H9 (cell line): ENCODE measurements at regions not wholly inside any gene's neighbourhood (a gene's known extent, or its start where the extent isn't known, plus 50 kb on each side); places are given as distances from the start of the nearest gene placed in this dataset.

ENCODE experiments used
- DNase-seq: peaks from one replicate; pipeline ENCODE4 v3.0.0-alpha.2; 2017
- H2AFZ ChIP-seq: one replicate; pipeline ENCODE4 v1.6.1; 2013; ENCODE audit warnings: mild to moderate bottlenecking, low read length, control low read depth, moderate library complexity
- H2AK5ac ChIP-seq: 2 replicates; pipeline ENCODE4 v1.6.1; 2013; ENCODE audit warnings: low read length, control low read depth, mixed read lengths; ENCODE audit not compliant: insufficient read length
- H2BK120ac ChIP-seq: one replicate; pipeline ENCODE4 v1.6.1; 2013; ENCODE audit warnings: low read depth, mild to moderate bottlenecking, low read length, control low read depth, inconsistent platforms; ENCODE audit not compliant: poor library complexity, severe bottlenecking
- H2BK12ac ChIP-seq: 2 replicates; pipeline ENCODE4 v1.6.1; 2013; ENCODE audit warnings: low read length, control low read depth, mixed read lengths, low read depth; ENCODE audit not compliant: insufficient read length
- H2BK15ac ChIP-seq: 2 replicates; pipeline ENCODE4 v1.6.1; 2013; ENCODE audit warnings: low read depth, low read length, control low read depth
- H2BK20ac ChIP-seq: one replicate; pipeline ENCODE4 v1.6.1; 2013; ENCODE audit warnings: low read depth, mild to moderate bottlenecking, low read length, control low read depth, inconsistent platforms; ENCODE audit not compliant: poor library complexity, severe bottlenecking
- H2BK5ac ChIP-seq: 2 replicates; pipeline ENCODE4 v1.6.1; 2013; ENCODE audit warnings: low read length, control low read depth, mixed read lengths; ENCODE audit not compliant: insufficient read length
- H3K14ac ChIP-seq: 2 replicates; pipeline ENCODE4 v1.6.1; 2013; ENCODE audit warnings: low read length, control low read depth; ENCODE audit not compliant: insufficient read depth
- H3K18ac ChIP-seq: 2 replicates; pipeline ENCODE4 v1.6.1; 2013; ENCODE audit warnings: low read depth, mild to moderate bottlenecking, mixed read lengths, low read length, control low read depth; ENCODE audit not compliant: insufficient read length
- H3K23ac ChIP-seq: 2 replicates; pipeline ENCODE4 v1.6.1; 2013; ENCODE audit warnings: low read length, control low read depth, mixed read lengths, low read depth; ENCODE audit not compliant: insufficient read length
- H3K23me2 ChIP-seq: 2 replicates; pipeline ENCODE4 v1.6.1; 2013; ENCODE audit warnings: low read depth, mild to moderate bottlenecking, mixed read lengths, low read length, control low read depth; ENCODE audit not compliant: insufficient read length, poor library complexity, severe bottlenecking
- H3K27ac ChIP-seq: 2 replicates; pipeline ENCODE4 v1.5.1; 2013; ENCODE audit warnings: low read length, control low read depth, mixed read lengths, low read depth; ENCODE audit not compliant: insufficient read length
- H3K27me3 ChIP-seq: 2 replicates; pipeline ENCODE4 v1.6.1; 2013; ENCODE audit warnings: low read length, control low read depth, inconsistent platforms; ENCODE audit not compliant: insufficient read depth
- H3K4ac ChIP-seq: 2 replicates; pipeline ENCODE4 v1.6.1; 2013; ENCODE audit warnings: low read depth, mild to moderate bottlenecking, control low read depth, inconsistent platforms, low read length, moderate library complexity
- H3K4me1 ChIP-seq: 2 replicates; pipeline ENCODE4 v1.6.1; 2013; ENCODE audit warnings: low read length, control low read depth, inconsistent platforms; ENCODE audit not compliant: insufficient read depth
- H3K4me2 ChIP-seq: 2 replicates; pipeline ENCODE4 v1.6.1; 2013; ENCODE audit warnings: low read length, control low read depth, mixed read lengths; ENCODE audit not compliant: insufficient read length, insufficient read depth
- H3K56ac ChIP-seq: 2 replicates; pipeline ENCODE4 v1.6.1; 2013; ENCODE audit warnings: low read depth, mild to moderate bottlenecking, mixed read lengths, low read length, control low read depth; ENCODE audit not compliant: insufficient read length
- H3K79me1 ChIP-seq: 2 replicates; pipeline ENCODE4 v1.6.1; 2013; ENCODE audit warnings: low read depth, mild to moderate bottlenecking, moderate library complexity, low read length, control low read depth, inconsistent platforms; ENCODE audit not compliant: insufficient read depth, poor library complexity, severe bottlenecking
- H3K79me2 ChIP-seq: 2 replicates; pipeline ENCODE4 v1.6.1; 2013; ENCODE audit warnings: low read length, control low read depth, inconsistent platforms; ENCODE audit not compliant: insufficient read depth
- H3K9ac ChIP-seq: 2 replicates; pipeline ENCODE4 v1.6.1; 2013; ENCODE audit warnings: low read length, control low read depth, mixed read lengths; ENCODE audit not compliant: insufficient read length; ENCODE audit errors: extremely low read depth
- H3K9me3 ChIP-seq: one replicate; pipeline ENCODE4 v1.6.1; 2013; ENCODE audit warnings: low read depth, low read length, inconsistent platforms; ENCODE audit not compliant: control insufficient read depth
- H3T11ph ChIP-seq: one replicate; pipeline ENCODE4 v1.6.1; 2013; ENCODE audit warnings: mild to moderate bottlenecking, low read length, control low read depth, inconsistent platforms
- H4K20me1 ChIP-seq: one replicate; pipeline ENCODE4 v1.6.1; 2013; ENCODE audit not compliant: control insufficient read depth, insufficient read length, insufficient read depth
- H4K5ac ChIP-seq: 2 replicates; pipeline ENCODE4 v1.6.1; 2013; ENCODE audit warnings: low read depth, mild to moderate bottlenecking, mixed read lengths, low read length, control low read depth; ENCODE audit not compliant: insufficient read length
- H4K8ac ChIP-seq: replicated peaks from 2 replicates; pipeline ENCODE4 v1.6.1; 2013; ENCODE audit warnings: low read length, control low read depth, mixed read lengths, low read depth; ENCODE audit not compliant: insufficient read length
- H4K91ac ChIP-seq: 2 replicates; pipeline ENCODE4 v1.6.1; 2013; ENCODE audit warnings: low read depth, mild to moderate bottlenecking, moderate library complexity, mixed read lengths, low read length, control low read depth; ENCODE audit not compliant: insufficient read length
- H3K27ac Mint-ChIP-seq, 3 experiments: 2 replicates in 2 of 3; 3 replicates in 1 of 3; pipeline ENCODE4 v1.8.0; 2020 to 2021; ENCODE audit warnings: mixed read lengths in 3 of 3, mild to moderate bottlenecking in 1 of 3, moderate library complexity in 1 of 3
- H3K27me3 Mint-ChIP-seq: 2 replicates; pipeline ENCODE4 v1.8.0; 2021; ENCODE audit warnings: low read depth, mild to moderate bottlenecking, moderate library complexity, mixed read lengths
- H3K36me3 Mint-ChIP-seq, 3 experiments: 2 replicates in 2 of 3; 3 replicates in 1 of 3; pipeline ENCODE4 v1.8.0; 2020 to 2021; ENCODE audit warnings: low read depth in 3 of 3, mixed read lengths in 3 of 3; ENCODE audit not compliant: insufficient read depth in 1 of 3
- H3K4me1 Mint-ChIP-seq, 2 experiments: 2 replicates each; pipeline ENCODE4 v1.8.0; 2020; ENCODE audit warnings: mixed read lengths in 2 of 2
- H3K4me3 Mint-ChIP-seq, 2 experiments: 2 replicates in 1 of 2; 3 replicates in 1 of 2; pipeline ENCODE4 v1.8.0; 2020 to 2021; ENCODE audit warnings: mild to moderate bottlenecking in 2 of 2, mixed read lengths in 2 of 2, moderate library complexity in 1 of 2
- H3K9me3 Mint-ChIP-seq, 2 experiments: 2 replicates in 1 of 2; 3 replicates in 1 of 2; pipeline ENCODE4 v1.8.0; 2020; ENCODE audit warnings: mild to moderate bottlenecking in 2 of 2, mixed read lengths in 2 of 2, moderate library complexity in 1 of 2
- TF ChIP-seq, protein P1 (sequence below): fragments of 200-600 bp; sonication (generic); conservative IDR thresholded peaks from 3 replicates; pipeline ENCODE4 v1.8.0; 2021; ENCODE audit warnings: antibody characterized with exemption, mild to moderate bottlenecking

DNA sequence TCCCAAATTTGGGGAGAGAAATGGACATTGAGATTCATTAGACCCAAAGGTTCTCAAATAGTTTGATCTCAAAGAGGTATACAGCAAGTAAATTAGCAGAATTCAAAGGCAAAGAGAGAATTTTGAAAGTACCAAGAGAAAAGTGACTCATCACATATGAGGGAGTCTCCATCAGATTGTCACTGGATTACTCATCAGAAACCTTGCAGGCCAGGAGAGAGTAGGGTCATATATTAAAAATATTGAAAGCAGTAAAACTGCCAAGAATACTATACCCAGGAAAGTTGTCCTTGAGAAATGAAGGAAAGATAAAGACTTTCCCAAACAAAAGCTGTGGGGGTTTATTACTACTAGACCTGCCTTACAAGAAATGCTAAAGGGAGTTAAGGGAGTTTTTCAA, 140.6 kb downstream of the TMEM168 start:
- Histone ChIP-seq H3K9ac (no peak overlapping the region), H4K20me1 (no peaks in the 10 kb centered on the region), H2AFZ (no peak overlapping the region), H4K8ac (no peak overlapping the region), H2BK12ac (no peak overlapping the region), H2BK20ac (no peak overlapping the region), H4K5ac (no peak overlapping the region), H3K9me3 (no peaks in the 10 kb centered on the region), H3K4me2 (no peak overlapping the region), H3K23ac (no peak overlapping the region), H3K14ac (no peak overlapping the region), H3K23me2 (no peaks in the 10 kb centered on the region), H3K79me1 (no peaks in the 10 kb centered on the region), H3K4me1 (no peaks in the 10 kb centered on the region; the same call in 1 of the 2 replicates), H3K56ac (no peak overlapping the region), H2AK5ac (no peak overlapping the region), H2BK15ac (no peak overlapping the region), H3T11ph (no peak overlapping the region), H3K27ac (no peak overlapping the region), H3K27me3 (no peaks in the 10 kb centered on the region), H2BK120ac (no peak overlapping the region), H3K18ac (no peak overlapping the region), H3K79me2 (no peaks in the 10 kb centered on the region), H4K91ac (no peak overlapping the region), H3K4ac (no peak overlapping the region), H2BK5ac (no peak overlapping the region)
- Mint-ChIP-seq H3K4me3 (no peak overlapping the region), H3K9me3 (peaks cover 14 to 15% of the 10 kb centered on the region in 2 experiments; a peak in 4 of 5 replicates), H3K27ac (no peak overlapping the region), H3K4me1 (peaks cover 10 to 11% of the 10 kb centered on the region in 2 experiments), H3K36me3 (peaks cover 3 to 14% (median 3%) of the 10 kb centered on the region in 3 experiments; a peak in 3 of 7 replicates), H3K27me3 (no peaks in the 10 kb centered on the region)
- no peak for DNase-seq
- TF ChIP-seq, protein P1, sequence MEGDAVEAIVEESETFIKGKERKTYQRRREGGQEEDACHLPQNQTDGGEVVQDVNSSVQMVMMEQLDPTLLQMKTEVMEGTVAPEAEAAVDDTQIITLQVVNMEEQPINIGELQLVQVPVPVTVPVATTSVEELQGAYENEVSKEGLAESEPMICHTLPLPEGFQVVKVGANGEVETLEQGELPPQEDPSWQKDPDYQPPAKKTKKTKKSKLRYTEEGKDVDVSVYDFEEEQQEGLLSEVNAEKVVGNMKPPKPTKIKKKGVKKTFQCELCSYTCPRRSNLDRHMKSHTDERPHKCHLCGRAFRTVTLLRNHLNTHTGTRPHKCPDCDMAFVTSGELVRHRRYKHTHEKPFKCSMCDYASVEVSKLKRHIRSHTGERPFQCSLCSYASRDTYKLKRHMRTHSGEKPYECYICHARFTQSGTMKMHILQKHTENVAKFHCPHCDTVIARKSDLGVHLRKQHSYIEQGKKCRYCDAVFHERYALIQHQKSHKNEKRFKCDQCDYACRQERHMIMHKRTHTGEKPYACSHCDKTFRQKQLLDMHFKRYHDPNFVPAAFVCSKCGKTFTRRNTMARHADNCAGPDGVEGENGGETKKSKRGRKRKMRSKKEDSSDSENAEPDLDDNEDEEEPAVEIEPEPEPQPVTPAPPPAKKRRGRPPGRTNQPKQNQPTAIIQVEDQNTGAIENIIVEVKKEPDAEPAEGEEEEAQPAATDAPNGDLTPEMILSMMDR = no peak
